ENCODE measurements at regions not wholly inside any gene's neighbourhood (a gene's known extent, or its start where the extent isn't known, plus 50 kb on each side); places are given as distances from the start of the nearest gene placed in this dataset.

- TF ChIP-seq, protein P1, sequence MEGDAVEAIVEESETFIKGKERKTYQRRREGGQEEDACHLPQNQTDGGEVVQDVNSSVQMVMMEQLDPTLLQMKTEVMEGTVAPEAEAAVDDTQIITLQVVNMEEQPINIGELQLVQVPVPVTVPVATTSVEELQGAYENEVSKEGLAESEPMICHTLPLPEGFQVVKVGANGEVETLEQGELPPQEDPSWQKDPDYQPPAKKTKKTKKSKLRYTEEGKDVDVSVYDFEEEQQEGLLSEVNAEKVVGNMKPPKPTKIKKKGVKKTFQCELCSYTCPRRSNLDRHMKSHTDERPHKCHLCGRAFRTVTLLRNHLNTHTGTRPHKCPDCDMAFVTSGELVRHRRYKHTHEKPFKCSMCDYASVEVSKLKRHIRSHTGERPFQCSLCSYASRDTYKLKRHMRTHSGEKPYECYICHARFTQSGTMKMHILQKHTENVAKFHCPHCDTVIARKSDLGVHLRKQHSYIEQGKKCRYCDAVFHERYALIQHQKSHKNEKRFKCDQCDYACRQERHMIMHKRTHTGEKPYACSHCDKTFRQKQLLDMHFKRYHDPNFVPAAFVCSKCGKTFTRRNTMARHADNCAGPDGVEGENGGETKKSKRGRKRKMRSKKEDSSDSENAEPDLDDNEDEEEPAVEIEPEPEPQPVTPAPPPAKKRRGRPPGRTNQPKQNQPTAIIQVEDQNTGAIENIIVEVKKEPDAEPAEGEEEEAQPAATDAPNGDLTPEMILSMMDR (IDR thresholded peaks at IDR 0.05): no peak
- no peak for TF ChIP-seq RELA (CRISPR knock-in tag; IDR thresholded peaks at IDR 0.05; ENCODE audit: borderline replicate concordance)
- TF ChIP-seq, protein P2, sequence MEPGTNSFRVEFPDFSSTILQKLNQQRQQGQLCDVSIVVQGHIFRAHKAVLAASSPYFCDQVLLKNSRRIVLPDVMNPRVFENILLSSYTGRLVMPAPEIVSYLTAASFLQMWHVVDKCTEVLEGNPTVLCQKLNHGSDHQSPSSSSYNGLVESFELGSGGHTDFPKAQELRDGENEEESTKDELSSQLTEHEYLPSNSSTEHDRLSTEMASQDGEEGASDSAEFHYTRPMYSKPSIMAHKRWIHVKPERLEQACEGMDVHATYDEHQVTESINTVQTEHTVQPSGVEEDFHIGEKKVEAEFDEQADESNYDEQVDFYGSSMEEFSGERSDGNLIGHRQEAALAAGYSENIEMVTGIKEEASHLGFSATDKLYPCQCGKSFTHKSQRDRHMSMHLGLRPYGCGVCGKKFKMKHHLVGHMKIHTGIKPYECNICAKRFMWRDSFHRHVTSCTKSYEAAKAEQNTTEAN (CRISPR knock-in tag; IDR thresholded peaks at IDR 0.05): no peak
- no peak for TF ChIP-seq TEAD1 (CRISPR knock-in tag; IDR thresholded peaks at IDR 0.05)
- TF ChIP-seq IRF2 (CRISPR knock-in tag; IDR thresholded peaks at IDR 0.05; ENCODE audit: borderline replicate concordance, low read depth): no peak
- no peak for TF ChIP-seq KAT7 (CRISPR knock-in tag; IDR thresholded peaks at IDR 0.05; ENCODE audit: borderline replicate concordance)
- TF ChIP-seq, protein P3, sequence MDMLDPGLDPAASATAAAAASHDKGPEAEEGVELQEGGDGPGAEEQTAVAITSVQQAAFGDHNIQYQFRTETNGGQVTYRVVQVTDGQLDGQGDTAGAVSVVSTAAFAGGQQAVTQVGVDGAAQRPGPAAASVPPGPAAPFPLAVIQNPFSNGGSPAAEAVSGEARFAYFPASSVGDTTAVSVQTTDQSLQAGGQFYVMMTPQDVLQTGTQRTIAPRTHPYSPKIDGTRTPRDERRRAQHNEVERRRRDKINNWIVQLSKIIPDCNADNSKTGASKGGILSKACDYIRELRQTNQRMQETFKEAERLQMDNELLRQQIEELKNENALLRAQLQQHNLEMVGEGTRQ (CRISPR knock-in tag; IDR thresholded peaks at IDR 0.05): no peak
- TF ChIP-seq JAZF1 (CRISPR knock-in tag; IDR thresholded peaks at IDR 0.05): no peak
- no peak for TF ChIP-seq NFYB (CRISPR knock-in tag; conservative IDR thresholded peaks at IDR 0.05; ENCODE audit: low read depth)
- TF ChIP-seq CBFB (CRISPR knock-in tag; IDR thresholded peaks at IDR 0.05; ENCODE audit: low read depth): no peak
Observed at GRCh38 chr1:93746021-93746812, 64.6 kb upstream of the BCAR3 start.

Measured in WTC11 (cell line).